ENCODE measurements at regions not wholly inside any gene's neighbourhood (a gene's known extent, or its start where the extent isn't known, plus 50 kb on each side); places are given as distances from the start of the nearest gene placed in this dataset.

DNA sequence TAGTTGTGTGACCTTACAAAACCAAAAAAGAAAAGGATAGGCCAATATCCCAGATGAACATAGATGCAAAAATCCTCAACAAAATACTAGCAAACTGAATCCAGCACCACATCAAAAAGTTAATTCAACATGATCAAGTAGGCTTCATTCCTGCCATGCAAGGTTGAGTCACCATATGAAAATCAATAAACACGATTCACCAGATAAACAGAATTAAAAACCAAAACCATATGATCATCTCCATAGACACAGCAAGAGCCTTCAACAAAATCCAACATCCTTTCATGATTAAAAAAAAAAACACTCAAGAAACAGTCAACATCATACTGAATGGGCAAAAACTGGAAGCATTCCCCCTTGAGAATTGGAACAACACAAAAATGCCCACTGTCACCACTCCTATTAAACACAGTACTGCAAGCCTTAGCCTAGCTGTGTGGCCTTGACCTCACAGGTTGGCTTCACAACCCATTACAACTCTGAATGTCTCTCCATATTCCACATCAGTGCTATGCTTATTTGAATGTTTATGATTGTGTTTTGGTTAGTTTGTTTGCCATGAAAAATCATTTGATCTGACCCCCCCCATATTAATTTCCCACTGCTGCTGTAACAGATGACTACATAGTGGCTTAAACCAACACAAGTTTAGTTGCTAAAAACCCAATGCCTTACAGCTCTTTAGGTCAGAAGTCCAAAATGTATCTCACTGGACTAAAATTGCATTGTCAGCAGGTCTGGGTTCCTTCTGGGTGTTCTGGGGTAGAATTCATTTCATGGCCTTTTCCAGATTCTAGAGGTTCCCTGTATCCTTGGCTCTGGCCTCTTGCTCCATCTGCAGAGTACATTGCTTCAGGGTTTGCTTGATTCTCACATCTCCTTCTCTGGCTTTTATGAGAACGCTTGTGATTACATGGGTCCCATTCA is 257.1 kb upstream of the DYNLRB2 start:
- Histone ChIP-seq H3K9me3 (no peaks in the 10 kb centered on the region), H3K27me3 (no peaks in the 10 kb centered on the region), H3K4me1 (peaks cover 0 to 16% (median 0%) of the 10 kb centered on the region in 4 donors), H3K4me3 (no peak overlapping the region), H3K27ac (no peak overlapping the region), H3K36me3 (no peaks in the 10 kb centered on the region)
- intact Hi-C loops (cut with DNase I; ENCODE audit: low total_unique reads): no loop called here
- no peak for DNase-seq
- TF ChIP-seq, protein P1, sequence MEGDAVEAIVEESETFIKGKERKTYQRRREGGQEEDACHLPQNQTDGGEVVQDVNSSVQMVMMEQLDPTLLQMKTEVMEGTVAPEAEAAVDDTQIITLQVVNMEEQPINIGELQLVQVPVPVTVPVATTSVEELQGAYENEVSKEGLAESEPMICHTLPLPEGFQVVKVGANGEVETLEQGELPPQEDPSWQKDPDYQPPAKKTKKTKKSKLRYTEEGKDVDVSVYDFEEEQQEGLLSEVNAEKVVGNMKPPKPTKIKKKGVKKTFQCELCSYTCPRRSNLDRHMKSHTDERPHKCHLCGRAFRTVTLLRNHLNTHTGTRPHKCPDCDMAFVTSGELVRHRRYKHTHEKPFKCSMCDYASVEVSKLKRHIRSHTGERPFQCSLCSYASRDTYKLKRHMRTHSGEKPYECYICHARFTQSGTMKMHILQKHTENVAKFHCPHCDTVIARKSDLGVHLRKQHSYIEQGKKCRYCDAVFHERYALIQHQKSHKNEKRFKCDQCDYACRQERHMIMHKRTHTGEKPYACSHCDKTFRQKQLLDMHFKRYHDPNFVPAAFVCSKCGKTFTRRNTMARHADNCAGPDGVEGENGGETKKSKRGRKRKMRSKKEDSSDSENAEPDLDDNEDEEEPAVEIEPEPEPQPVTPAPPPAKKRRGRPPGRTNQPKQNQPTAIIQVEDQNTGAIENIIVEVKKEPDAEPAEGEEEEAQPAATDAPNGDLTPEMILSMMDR (IDR thresholded peaks at IDR 0.05): no peak

DNA sequence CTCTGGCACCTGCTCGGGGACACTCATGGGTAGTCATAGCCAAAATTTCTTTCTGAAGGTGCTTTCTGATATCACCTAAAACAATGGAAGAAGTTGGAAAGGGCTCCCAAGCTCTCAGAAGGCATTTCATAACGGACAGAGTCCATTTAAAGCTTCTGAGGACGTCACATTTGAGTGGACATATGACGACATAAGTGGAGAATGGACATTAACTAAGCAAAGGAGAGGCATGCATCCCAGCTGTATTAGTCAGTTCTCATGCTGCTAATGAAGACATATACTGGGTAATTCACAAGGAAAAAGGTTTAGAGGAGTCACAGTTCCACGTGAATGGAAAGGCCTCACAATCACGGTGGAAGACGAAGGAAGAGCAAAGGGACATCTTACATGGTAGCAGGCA is 260.2 kb upstream of the DYNLRB2 start:
- Histone ChIP-seq H3K9me3 (no peaks in the 10 kb centered on the region), H3K4me3 (no peak overlapping the region), H3K4me1 (peaks cover 0 to 10% (median 0%) of the 10 kb centered on the region in 4 donors), H3K27ac (no peak overlapping the region), H3K27me3 (no peaks in the 10 kb centered on the region), H3K36me3 (no peaks in the 10 kb centered on the region)
- intact Hi-C loops (cut with DNase I; ENCODE audit: low total_unique reads): no loop called here
- no peak for DNase-seq
- TF ChIP-seq, protein P1 (IDR thresholded peaks at IDR 0.05): no peak

DNA sequence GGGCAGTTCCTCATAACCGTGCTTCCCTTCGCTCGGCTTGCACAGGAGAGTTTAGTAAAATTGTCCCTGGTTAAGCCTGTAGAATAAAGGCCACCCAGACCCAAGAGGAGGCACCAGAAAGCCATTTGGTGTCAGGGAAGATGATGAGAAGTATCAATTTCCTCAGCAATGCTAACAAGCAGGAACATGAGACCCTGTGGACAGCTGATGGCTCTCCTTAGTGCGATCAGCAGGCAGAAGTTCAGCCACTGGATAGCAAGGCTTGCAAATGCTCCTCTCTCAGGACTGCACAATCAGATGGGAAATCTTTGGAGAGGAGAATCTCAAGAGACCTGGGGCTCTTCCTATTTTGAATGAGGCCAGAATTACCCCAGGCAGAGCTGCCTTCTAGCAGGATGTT is 261.1 kb upstream of the DYNLRB2 start:
- TF ChIP-seq, protein P1 (IDR thresholded peaks at IDR 0.05): no peak

DNA sequence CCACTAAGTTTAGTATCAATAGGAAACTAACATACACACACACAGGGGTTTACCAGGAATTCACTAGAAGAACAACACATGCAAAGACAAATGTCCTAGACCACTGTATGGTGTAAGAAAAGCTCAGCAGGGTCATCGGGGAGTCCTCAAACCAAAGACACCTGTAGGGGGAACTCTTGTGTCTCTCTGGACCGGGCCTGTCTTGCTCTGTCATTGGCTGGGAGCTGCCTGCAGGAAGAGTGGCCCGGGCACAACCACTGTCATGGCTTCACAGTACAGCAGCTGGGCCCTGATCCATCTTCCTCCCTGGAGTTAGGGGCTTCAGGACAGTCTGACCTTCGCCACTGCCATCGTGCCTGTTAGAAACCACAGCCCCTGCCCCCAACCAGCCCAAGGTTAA is 263.6 kb upstream of the DYNLRB2 start:
- Histone ChIP-seq H3K4me3 (no peak overlapping the region), H3K9me3 (no peaks in the 10 kb centered on the region), H3K36me3 (no peaks in the 10 kb centered on the region), H3K4me1 (no peaks in the 10 kb centered on the region), H3K27ac (no peak overlapping the region), H3K27me3 (no peaks in the 10 kb centered on the region)
- TF ChIP-seq, protein P1 (IDR thresholded peaks at IDR 0.05): no peak
- intact Hi-C loops (cut with DNase I; ENCODE audit: low total_unique reads): no loop called here
- DNase-seq: no peak

More for the DNA sequence above, 261.1 kb upstream of the DYNLRB2 start:
- Histone ChIP-seq H3K4me3 (no peak overlapping the region), H3K9me3 (no peaks in the 10 kb centered on the region), H3K27me3 (no peaks in the 10 kb centered on the region), H3K36me3 (no peaks in the 10 kb centered on the region), H3K27ac (no peak overlapping the region), H3K4me1 (peaks cover 0 to under 1% (median 0%) of the 10 kb centered on the region in 4 donors)
- intact Hi-C loops (cut with DNase I; ENCODE audit: low total_unique reads): no loop called here
- no peak for DNase-seq

DNA sequence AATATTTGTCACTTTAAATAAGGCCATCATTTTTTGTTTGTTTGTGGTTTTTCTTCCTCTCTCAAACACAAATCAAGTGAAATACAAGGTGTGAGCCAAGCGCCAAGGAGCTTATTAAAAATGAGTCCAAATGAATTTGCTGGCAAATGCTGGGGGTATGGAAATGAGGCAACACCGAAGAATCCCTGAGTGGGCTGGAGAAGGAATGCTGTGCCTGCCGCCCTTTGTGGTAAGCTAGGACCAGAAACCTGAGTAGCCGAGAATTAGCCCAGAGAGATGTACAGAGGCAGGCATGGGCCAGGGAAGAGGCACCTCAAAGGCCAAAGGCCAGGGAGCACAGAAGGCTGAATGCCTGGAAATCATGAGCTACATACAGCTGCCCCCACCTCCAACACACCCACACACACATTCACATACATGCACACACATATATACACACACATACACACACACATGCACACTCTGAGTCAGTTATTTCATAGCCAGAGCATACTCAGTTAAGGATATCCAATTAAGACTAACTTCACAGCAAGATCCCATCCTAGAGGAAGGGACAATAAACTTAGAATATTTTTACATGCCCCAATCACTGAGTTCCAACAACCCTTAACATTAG is 266.1 kb upstream of the DYNLRB2 start:
- H3K4me3 ChIP-seq: no peak overlapping the region
- TF ChIP-seq, protein P1 (IDR thresholded peaks at IDR 0.05): no peak
- intact Hi-C loops (cut with DNase I; ENCODE audit: low total_unique reads): no loop called here
- H3K36me3 ChIP-seq: no peaks in the 10 kb centered on the region
- H3K4me1 ChIP-seq: no peaks in the 10 kb centered on the region
- H3K9me3 ChIP-seq: no peaks in the 10 kb centered on the region
- DNase-seq: no peak
- H3K27ac ChIP-seq: no peak overlapping the region
- no peaks in the 10 kb centered on the region for H3K27me3 ChIP-seq
